ENCODE measurements at regions not wholly inside any gene's neighbourhood (a gene's known extent, or its start where the extent isn't known, plus 50 kb on each side); places are given as distances from the start of the nearest gene placed in this dataset.
A peak's percentile ranks its signal among the peaks of the same experiment; 100 is the strongest.

DNA sequence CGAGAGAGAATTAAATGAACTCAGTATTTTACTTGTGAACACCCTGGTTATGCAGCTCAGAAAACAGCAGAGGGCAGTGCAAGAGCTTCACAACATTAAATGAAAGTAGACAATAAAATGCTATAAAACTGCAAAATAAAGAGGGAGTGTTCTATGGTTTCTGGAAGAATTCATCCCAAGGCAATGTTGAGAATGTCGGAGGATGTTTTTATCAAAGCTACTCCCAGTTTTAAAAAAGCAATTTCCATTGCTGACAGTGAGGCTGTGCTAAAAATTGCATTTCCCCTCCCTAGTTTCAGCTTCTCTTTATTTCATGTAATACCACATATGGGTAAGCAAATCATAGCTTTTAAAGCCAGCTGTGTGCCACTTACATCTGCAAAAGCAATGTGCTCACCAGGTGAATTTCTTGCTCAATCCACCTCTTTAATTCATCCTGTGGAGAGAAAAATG lies 296.8 kb downstream of the RAB38 start:
- Histone ChIP-seq H3K9ac (ENCODE audit: extremely low read depth, insufficient read length, low read length) (no peak overlapping the region), H3K14ac (ENCODE audit: insufficient read depth, low read length) (no peak overlapping the region), H3K27ac (ENCODE audit: insufficient read length, low read depth, low read length) (no peak overlapping the region), H2AFZ (ENCODE audit: low read length) (no peak overlapping the region), H3K9me3 (ENCODE audit: control insufficient read depth, low read depth, low read length) (no peaks in the 10 kb centered on the region), H3T11ph (ENCODE audit: low read length) (no peak overlapping the region), H3K4ac (ENCODE audit: low read depth, low read length) (no peak overlapping the region), H3K79me2 (ENCODE audit: insufficient read depth, low read length) (no peaks in the 10 kb centered on the region), H3K23ac (ENCODE audit: insufficient read length, low read depth, low read length) (no peak overlapping the region), H4K5ac (ENCODE audit: insufficient read length, low read depth, low read length) (no peak overlapping the region), H2BK120ac (ENCODE audit: low read depth, low read length, poor library complexity, severe bottlenecking) (no peak overlapping the region), H4K8ac (replicated peaks; ENCODE audit: insufficient read length, low read depth, low read length) (no peak overlapping the region), H2AK5ac (ENCODE audit: insufficient read length, low read length) (no peak overlapping the region), H2BK15ac (ENCODE audit: low read depth, low read length) (no peak overlapping the region), H3K18ac (ENCODE audit: insufficient read length, low read depth, low read length) (no peak overlapping the region), H2BK12ac (ENCODE audit: insufficient read length, low read depth, low read length) (no peak overlapping the region), H3K56ac (ENCODE audit: insufficient read length, low read depth, low read length) (no peak overlapping the region), H4K20me1 (ENCODE audit: control insufficient read depth, insufficient read depth, insufficient read length) (no peaks in the 10 kb centered on the region), H4K91ac (ENCODE audit: insufficient read length, low read depth, low read length) (no peak overlapping the region), H2BK20ac (ENCODE audit: low read depth, low read length, poor library complexity, severe bottlenecking) (no peak overlapping the region), H3K27me3 (ENCODE audit: insufficient read depth, low read length) (no peaks in the 10 kb centered on the region), H2BK5ac (ENCODE audit: insufficient read length, low read length) (no peak overlapping the region), H3K23me2 (ENCODE audit: insufficient read length, low read depth, low read length, poor library complexity, severe bottlenecking) (no peaks in the 10 kb centered on the region), H3K4me2 (ENCODE audit: insufficient read depth, insufficient read length, low read length) (no peak overlapping the region), H3K79me1 (ENCODE audit: insufficient read depth, low read depth, low read length, poor library complexity, severe bottlenecking) (no peaks in the 10 kb centered on the region), H3K4me1 (ENCODE audit: insufficient read depth, low read length) (no peaks in the 10 kb centered on the region)
- H3K4me1 Mint-ChIP-seq = no peaks in the 10 kb centered on the region
- TF ChIP-seq CTCF (conservative IDR thresholded peaks at IDR 0.05) = peak; percentile 67
- H3K9me3 Mint-ChIP-seq = no peaks in the 10 kb centered on the region
- no CpG with 5 or more reads among the region's 2 CpGs for WGBS (ENCODE audit: extremely low coverage, insufficient read length, low lambda C conversion rate)
- H3K27me3 Mint-ChIP-seq (ENCODE audit: low read depth) = no peaks in the 10 kb centered on the region
- DNase-seq = no peak
- no peaks in the 10 kb centered on the region for H3K36me3 Mint-ChIP-seq (ENCODE audit: insufficient read depth in 1 of 3, low read depth in 3 of 3)
- H3K4me3 Mint-ChIP-seq = no peak overlapping the region
- no peak overlapping the region for H3K27ac Mint-ChIP-seq

All from H9 (cell line).